OCI-LY1 (cell line): ENCODE measurements at regions not wholly inside any gene's neighbourhood (a gene's known extent, or its start where the extent isn't known, plus 50 kb on each side); places are given as distances from the start of the nearest gene placed in this dataset.

ENCODE experiments used
- CTCF ChIP-seq: fragments of 200-600 bp; sonication (generic), shearing (Covaris generic); IDR thresholded peaks from 2 replicates; pipeline ENCODE4 v1.5.1; 2017; ENCODE audit warnings: mild to moderate bottlenecking, antibody characterized with exemption, low read length, moderate library complexity, mixed read lengths
- EZH2 ChIP-seq: fragments of 200-600 bp; sonication (generic), shearing (Covaris generic); IDR thresholded peaks from 2 replicates; pipeline ENCODE4 v1.8.0; 2017; ENCODE audit warnings: borderline replicate concordance, mixed run types, mild to moderate bottlenecking, antibody characterized with exemption, low read length, moderate library complexity, mixed read lengths

- no peak for TF ChIP-seq CTCF
- no peak for TF ChIP-seq EZH2
These were observed 233.6 kb upstream of the MAP3K7 start for GRCh38 chr6:90820436-90820835.
